ENCODE measurements at regions not wholly inside any gene's neighbourhood (a gene's known extent, or its start where the extent isn't known, plus 50 kb on each side); places are given as distances from the start of the nearest gene placed in this dataset.

DNA sequence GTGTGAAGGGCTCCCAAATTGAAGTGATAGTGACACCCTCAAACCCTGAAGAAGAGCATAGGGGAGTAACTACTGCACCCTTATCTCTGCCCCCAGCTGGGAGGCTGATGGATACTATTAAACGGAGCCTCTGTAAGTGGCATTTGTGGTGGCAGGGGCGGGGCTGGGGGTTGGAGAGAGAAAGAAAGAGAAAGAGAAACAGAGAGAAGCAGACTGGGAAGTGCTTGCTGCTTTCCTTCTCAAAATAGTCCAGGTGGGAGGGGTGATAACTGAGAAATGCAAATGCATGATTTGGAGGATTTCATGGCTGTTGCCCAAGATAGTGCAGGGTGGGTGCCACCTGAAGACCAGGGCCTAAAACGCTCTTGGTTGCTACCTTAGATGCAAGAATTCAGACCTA is 253.5 kb upstream of the GATB start:
- DNase-seq: no peak

DNA sequence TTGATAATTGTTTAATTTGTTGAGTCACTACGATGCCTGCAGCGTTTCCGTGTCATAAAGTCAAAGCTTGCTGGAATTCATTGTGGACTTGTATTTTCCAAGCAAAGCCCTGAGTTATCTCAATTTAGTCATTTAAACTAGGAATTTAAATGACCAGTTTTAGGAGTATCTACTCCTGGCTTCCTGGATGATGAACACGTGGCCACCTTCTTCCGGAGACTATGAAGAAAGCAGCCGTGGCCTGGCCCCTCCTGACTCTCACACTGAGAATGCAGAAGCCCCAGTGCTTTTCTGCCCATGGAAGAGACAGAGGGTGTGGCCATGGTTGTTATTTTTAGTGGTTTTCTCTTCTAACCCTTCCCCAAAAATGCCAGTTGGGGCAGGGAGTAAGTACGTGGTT is 250.7 kb upstream of the GATB start:
- DNase-seq: no peak

DNA sequence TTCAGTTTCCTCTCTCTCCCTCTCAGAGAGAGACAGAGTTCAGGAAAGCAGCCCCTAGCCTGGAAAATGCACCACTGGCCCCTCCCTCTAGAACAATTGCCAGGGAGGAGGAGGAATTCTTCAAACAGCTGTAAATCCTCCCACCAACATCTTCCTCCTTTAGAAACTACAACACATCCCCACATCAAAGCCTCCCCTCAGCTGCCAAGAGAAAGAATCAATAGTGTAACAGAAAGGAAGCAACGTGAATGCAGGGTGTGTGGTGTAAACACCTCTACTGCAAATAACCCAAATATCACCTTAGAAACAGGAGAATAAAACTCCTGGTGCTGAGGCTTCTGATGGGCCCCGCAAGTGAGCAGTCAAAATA is 249.9 kb upstream of the GATB start:
- DNase-seq: no peak

DNA sequence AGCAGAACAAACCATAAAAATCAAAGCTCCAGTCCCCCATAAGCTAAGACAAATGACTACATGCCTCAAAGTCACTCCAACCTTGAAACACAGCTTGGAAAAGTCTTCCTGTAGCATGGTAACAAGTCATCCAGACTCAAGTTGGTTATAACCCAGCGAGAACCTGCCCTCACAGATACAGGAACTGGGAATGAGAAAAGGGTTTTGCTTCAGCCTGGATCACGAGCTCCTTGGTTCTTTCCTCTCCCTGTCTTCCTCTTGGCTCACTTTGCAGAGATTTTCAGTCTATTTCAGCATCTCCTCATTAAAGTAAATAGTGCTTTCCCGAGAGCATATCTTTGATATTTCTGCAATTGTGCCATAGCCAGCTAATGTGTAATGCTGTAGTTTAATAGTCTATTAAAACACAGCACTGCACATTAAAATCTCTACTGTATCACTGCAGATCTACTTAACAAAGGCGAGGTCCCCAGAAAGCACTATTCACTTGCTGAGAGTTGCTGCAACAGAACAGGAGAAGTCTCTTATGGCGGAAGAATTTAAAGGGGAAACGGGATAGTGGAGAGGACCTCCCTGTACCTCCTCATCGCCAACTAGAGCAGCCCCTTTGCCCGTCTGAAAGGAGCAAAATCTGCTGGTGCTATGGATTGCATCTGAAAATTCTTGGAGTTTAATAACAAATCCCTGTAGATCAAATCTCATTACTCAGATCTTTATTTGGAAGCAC is 249.3 kb upstream of the GATB start:
- DNase-seq: no peak

DNA sequence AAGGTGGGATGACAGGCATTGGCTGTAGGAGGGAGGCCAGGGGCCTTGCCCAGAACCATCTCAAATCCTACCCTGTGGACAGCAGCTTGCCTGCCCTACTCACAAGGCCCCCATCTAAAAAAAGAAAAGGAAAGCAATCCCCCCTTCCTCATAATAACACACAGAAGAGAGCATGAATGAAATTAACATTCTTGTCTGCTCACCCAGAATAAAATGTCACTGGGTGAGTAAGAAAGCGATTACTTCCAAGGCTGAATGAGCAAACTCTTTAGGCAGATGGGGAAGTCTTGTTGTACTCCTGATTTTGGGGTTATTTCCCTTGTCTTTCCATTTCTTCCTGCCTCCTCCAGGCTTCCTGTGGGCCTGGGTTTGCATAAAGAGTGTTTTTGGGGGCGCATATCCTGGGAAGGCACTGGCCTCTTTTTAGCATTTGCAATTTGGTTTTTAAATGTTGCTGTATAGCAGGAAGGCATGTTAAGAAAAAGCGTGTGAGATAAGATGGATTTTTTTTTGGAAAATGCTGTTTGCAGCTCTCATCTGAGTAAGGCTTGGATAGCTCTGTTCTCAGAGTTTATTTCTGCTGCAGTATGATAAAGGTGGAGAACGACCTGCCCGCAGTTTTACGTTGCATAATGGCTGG is 248.3 kb upstream of the GATB start:
- DNase-seq: no peak

GRCh38 chr4:152007111-152007510 is 246.3 kb upstream of the GATB start:
- no peak for DNase-seq

DNA sequence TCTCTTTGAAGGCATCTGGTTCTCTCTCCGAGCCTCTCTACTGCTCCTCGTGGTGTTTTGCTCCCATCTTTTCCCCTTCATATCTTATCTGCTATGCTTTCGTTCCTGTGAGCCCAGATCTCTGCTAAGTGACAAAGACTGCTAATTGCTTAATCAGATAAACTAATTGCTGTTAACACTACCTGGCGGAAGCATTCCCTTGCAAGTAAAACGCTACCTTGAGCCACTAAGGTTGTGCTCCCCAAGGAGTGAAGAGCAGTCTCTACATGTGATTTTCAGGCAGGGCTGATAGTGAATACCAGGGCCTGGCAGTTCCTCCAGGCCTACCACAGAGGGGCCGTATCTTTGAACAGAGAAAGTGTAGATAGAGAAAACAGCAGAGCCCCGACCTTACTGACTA is 244.0 kb upstream of the GATB start:
- DNase-seq: no peak

DNA sequence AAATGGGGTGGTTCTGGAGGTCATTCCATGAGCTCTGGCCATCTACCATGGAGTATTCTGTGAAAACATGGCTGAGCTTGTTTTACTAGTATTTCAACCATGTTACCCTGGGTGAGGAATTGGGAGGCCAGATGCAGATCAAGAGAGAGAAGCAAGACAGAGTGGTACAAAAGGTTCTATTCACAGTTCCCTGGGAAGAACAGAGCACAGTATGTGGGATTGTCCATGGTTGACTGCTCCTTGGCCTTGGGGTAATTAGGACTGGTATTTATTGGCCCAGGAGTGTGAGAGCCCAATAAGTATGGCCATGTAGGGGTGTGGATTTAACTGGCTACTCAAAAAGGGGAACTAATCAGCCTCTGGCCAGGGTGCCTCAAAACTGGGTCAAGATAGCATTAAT is 239.7 kb upstream of the GATB start:
- no peak for DNase-seq

GRCh38 chr4:151998723-151999122 is 237.9 kb upstream of the GATB start:
- DNase-seq: no peak

DNA sequence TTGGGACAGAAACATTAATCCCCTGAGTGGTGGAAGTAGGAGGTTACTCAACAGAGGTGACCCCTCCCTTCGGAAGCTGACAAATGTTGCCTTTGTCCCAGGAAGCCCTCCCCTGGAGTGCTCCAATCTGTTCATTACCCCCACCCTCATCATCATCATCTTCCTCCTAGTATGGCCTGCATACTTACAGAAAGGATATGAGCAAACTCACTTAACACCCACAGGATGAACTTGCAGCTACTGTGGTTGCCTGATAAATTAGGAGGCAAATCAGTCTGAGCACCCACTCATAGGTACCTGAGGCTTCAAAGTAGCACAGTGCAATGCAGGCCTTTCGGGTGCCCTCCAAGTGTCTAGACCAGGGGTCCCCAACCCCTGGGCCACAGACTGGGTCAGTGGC is 236.7 kb upstream of the GATB start:
- no peak for DNase-seq

- DNase-seq: no peak
Measured at GRCh38 chr4:151994429-151994828, 233.6 kb upstream of the GATB start.

DNA sequence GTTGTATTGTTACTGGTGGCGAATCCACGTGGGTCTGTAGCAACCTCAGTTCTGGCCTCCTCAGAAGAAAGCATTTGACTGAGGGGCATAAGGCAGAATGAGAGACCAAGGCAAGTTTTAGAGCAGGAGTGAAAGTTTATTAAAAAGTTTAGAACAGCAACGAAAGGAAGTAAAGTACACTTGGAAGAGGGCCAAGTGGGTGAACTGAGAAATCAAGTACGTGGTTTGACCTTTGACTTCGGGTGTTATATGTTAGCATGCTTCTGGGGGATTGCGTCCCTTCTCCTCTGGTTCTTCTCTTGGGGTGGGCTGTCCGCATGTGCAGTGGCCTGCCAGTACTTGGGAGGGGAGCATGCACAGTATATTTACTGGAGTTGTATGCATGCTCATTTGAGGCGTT is 232.7 kb upstream of the GATB start:
- no peak for DNase-seq

DNA sequence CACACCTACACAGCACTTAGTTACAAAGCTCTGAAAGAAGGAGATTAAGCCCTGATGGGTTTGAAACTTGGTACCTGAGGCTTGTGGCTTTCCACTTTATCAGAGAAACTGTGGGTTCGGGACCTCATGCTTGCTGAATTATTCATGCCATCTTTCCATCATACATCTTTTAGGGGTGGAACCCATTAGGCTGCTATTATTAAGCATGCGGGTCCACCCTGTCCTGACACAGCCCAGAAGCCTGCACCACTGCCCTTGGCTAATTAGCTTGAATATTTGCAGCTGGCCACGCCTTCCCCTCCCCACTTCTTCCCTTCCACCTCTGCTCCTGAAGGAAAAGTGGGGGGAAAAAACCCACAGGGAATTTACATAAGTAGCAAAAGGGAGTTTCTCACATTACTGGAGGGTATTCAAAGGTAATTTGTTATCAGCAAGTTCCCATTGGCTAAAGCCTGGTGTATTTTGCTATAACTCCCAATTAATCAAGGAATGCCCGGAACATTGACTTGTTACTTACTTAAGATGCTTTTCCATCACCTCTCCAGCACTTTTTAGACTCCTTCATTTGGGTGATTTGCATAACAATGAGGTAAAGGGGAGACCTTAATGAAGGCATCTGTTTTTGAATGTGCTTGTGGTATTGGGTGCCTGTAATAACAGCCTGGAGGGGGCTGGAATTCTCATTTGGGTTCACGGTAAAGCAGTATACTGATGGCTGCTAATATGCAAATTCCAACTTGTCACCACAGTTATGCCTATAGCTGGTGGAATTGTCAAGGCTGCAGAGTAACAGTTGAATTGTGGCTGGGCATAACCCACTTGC is 231.7 kb upstream of the GATB start:
- no peak for DNase-seq

DNA sequence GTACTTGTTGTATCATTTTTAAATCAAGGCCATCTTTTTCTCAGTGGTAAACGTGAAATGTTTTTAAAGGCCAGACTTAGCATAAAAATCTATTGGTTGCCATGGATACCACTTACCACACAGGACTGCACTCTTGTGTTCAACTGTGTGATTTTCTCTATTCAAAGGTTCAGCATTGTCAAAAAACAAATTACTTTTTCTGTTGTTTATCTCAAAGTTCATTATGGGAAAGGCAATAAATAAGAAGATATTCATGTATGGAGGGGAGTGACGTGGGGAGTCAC is 231.0 kb upstream of the GATB start:
- DNase-seq: no peak

DNA sequence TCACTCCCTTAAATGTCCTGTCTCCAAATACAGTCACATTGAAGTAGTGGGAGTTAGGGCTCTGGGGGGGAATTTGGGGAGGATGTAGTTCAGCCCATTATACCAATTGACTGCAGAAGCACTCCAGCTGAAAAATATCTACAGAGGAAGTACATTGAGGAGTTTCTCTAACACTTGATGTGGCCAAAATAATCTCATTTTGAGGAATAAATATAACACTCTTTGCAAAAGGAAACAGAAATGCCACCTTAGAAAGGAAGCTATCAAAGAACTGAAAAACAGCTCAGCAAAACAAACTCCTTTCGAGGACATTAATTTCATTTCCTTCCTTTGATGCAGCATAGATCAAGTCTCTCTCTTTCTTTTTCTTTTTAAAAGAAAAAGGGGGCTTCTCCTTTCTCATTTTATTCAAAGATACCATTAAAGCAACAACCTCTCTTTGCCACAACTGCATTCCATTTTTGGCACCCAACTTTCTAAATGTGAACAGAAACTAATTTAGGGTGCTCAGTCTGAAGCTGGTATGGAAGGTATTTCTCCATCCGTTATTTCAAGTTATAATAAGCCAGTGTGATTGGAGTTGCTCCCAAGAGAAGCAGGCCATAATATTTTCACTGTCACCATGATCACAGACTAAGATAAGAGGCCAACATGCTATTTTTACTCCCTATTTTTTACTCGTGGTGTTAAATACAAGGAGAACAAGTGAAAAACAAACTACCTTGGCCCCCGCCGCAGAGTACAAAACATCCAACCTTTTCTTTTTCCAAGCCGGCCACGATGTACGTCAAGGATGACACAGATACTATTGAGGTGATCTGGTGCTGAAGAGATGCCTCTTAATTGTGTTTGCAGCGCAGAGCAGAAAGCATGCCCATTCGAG is 230.4 kb upstream of the GATB start:
- no peak for DNase-seq

- DNase-seq: no peak
Measured at GRCh38 chr4:151990201-151990600, 229.4 kb upstream of the GATB start.

DNA sequence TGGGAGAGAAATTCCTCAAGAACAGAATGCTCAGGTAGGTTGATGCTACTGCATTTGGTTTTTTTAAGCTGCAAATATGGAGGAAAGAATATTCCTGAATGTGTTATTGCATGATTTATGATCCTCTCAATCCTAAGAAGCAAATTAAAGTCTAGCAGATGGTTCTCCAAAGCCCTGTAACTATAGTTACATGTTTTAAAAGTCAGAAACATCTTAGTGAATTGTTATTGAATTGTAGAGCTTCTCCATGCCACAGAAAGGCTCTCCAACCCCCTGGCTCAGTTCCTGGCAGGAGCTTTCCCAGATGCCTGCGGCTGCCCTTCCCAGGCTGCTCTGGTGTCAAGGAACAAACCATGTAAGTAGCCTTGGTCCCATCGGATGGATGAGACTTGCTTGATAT is 227.8 kb upstream of the GATB start:
- DNase-seq: no peak

DNA sequence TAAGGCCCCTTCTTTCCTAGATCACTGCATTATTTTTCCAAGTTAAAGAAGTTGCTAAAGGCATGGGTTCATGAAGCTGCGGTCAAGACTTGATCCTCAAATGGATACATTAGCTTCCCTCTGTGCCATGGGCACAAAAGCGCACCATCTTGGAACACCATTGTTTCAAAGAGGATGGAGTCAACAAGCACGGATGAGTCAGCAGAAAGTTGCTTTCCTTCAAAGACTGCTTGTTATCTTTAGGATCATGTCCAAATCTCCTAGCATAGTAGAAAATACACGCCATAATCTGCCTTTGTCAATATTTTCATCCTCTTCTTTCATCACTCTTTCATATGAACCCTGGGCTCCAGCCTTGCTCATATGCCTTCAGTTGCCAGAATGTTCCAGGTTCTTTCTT is 226.8 kb upstream of the GATB start:
- DNase-seq: no peak

DNA sequence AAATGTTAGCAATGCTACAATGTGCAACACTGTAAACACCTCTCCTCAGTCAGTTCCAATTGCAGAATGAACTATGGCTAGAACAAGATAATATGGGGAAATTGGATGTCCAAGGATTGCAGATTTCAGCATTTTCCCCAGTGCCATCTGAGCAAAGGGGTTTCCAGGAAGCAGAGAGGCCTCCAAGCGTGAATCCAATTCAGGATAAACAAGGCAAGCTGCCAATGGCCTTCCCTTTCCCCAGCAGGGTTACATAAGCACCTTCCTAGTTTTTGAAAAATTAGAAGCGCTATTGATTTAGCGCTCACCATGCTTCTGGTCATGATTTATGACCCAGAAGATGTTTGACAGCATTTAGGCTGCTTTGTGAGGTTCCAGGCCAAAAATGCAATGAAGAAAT is 223.0 kb upstream of the GATB start:
- no peak for DNase-seq

DNA sequence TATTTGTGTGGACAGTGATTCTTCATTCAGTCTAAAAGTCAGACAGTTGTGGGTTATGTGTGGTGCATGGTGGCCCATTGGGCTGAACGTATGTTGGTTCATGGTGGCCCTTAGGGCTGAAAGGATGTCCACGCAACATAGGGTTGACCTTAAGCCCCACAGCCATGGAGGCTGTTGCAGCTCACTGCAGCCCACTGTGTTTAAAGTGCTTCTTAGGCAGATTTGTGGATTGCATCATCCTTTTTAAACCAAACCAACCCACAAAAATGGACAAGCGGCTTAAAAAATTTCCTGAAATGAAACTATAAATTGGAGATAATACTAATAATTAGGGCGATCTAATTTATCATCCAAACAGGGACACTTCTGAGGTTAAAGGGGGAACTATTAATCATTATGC is 219.0 kb upstream of the GATB start:
- no peak for DNase-seq

GRCh38 chr4:151968643-151969042 is 207.8 kb upstream of the GATB start:
- peak in 1 of 2 experiments; percentile 35 for DNase-seq

- DNase-seq: no peak
Measured at GRCh38 chr4:151967074-151967473, 206.3 kb upstream of the GATB start.

GRCh38 chr4:151962138-151962823 is 201.5 kb upstream of the GATB start:
- DNase-seq: no peak
